ENCODE measurements at regions not wholly inside any gene's neighbourhood (a gene's known extent, or its start where the extent isn't known, plus 50 kb on each side); places are given as distances from the start of the nearest gene placed in this dataset.

- no peak for TF ChIP-seq CTCF (IDR thresholded peaks at IDR 0.05 in 2 of 3, conservative IDR thresholded peaks at IDR 0.05 in 1 of 3; ENCODE audit: borderline replicate concordance in 1 of 3, insufficient read depth in 1 of 3, low read depth in 2 of 3, low read length in 2 of 3)
- TF ChIP-seq SP1 (IDR thresholded peaks at IDR 0.05; ENCODE audit: low read depth) = no peak
- no peak for TF ChIP-seq EGR1 (IDR thresholded peaks at IDR 0.05; ENCODE audit: low read depth)
- TF ChIP-seq EZH2 (IDR thresholded peaks at IDR 0.05) = no peak
- TF ChIP-seq, protein P1, sequence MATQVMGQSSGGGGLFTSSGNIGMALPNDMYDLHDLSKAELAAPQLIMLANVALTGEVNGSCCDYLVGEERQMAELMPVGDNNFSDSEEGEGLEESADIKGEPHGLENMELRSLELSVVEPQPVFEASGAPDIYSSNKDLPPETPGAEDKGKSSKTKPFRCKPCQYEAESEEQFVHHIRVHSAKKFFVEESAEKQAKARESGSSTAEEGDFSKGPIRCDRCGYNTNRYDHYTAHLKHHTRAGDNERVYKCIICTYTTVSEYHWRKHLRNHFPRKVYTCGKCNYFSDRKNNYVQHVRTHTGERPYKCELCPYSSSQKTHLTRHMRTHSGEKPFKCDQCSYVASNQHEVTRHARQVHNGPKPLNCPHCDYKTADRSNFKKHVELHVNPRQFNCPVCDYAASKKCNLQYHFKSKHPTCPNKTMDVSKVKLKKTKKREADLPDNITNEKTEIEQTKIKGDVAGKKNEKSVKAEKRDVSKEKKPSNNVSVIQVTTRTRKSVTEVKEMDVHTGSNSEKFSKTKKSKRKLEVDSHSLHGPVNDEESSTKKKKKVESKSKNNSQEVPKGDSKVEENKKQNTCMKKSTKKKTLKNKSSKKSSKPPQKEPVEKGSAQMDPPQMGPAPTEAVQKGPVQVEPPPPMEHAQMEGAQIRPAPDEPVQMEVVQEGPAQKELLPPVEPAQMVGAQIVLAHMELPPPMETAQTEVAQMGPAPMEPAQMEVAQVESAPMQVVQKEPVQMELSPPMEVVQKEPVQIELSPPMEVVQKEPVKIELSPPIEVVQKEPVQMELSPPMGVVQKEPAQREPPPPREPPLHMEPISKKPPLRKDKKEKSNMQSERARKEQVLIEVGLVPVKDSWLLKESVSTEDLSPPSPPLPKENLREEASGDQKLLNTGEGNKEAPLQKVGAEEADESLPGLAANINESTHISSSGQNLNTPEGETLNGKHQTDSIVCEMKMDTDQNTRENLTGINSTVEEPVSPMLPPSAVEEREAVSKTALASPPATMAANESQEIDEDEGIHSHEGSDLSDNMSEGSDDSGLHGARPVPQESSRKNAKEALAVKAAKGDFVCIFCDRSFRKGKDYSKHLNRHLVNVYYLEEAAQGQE (IDR thresholded peaks at IDR 0.05; ENCODE audit: low read depth) = no peak
- no peak for TF ChIP-seq POLR2AphosphoS5 (IDR thresholded peaks at IDR 0.05; ENCODE audit: low read depth, low read length)
- no peak for TF ChIP-seq POLR2A (IDR thresholded peaks at IDR 0.05; ENCODE audit: borderline replicate concordance, extremely low read depth, insufficient read depth, insufficient read length)
- no peak for TF ChIP-seq EZH2phosphoT487 (IDR thresholded peaks at IDR 0.05; ENCODE audit: borderline replicate concordance)
- TF ChIP-seq, protein P2, sequence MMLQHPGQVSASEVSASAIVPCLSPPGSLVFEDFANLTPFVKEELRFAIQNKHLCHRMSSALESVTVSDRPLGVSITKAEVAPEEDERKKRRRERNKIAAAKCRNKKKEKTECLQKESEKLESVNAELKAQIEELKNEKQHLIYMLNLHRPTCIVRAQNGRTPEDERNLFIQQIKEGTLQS (IDR thresholded peaks at IDR 0.05) = no peak
These were observed 1617.2 kb upstream of the AGA start for GRCh38 chr4:179059396-179059795.

All from HCT116 (cell line).